Breast epithelium (tissue), 3 donors: ENCODE measurements at regions not wholly inside any gene's neighbourhood (a gene's known extent, or its start where the extent isn't known, plus 50 kb on each side); places are given as distances from the start of the nearest gene placed in this dataset.

Source experiments
- CTCF ChIP-seq, 3 donors: fragments of 450-650 bp; IDR thresholded peaks; one replicate each; pipeline ENCODE4 v1.5.1; 2016 to 2017; ENCODE audit warnings: antibody characterized with exemption in 3 of 3, mild to moderate bottlenecking in 3 of 3, moderate library complexity in 3 of 3
- POLR2A ChIP-seq: fragments of 450-650 bp; IDR thresholded peaks from one replicate; pipeline ENCODE4 v1.6.1; 2016; ENCODE audit warnings: antibody characterized with exemption, mild to moderate bottlenecking, moderate library complexity
- POLR2AphosphoS5 ChIP-seq, 3 donors: sonication (generic); formaldehyde crosslinking; IDR thresholded peaks; one replicate each; pipeline ENCODE4 v1.6.1; 2017; ENCODE audit warnings: antibody characterized with exemption in 3 of 3

- TF ChIP-seq CTCF (IDR thresholded peaks at IDR 0.05) (no peak), POLR2A (no peak), POLR2AphosphoS5 (IDR thresholded peaks at IDR 0.05) (no peak)
Observed at GRCh38 chr3:162206648-162207047, 710.0 kb downstream of the OTOL1 start.
